Activated T-cell treated with anti-CD3 and anti-CD28 coated beads, Interleukin-2, amount 50 U/mL, for 4 hours (primary cell): ENCODE measurements at regions not wholly inside any gene's neighbourhood (a gene's known extent, or its start where the extent isn't known, plus 50 kb on each side); places are given as distances from the start of the nearest gene placed in this dataset.

Source experiments
- ATAC-seq, 2 donors: fragments of 200-7000 bp; cut with Tn5 transposase; one replicate each; pipeline ENCODE4 v1.10.0; 2021
- DNase-seq: peaks from one replicate; pipeline ENCODE4 v3.0.0-alpha.2; 2020
- H3K27me3 Mint-ChIP-seq: one replicate; pipeline ENCODE4 v1.8.0; 2021; ENCODE audit warnings: low read depth, mixed read lengths
- H3K36me3 Mint-ChIP-seq: one replicate; pipeline ENCODE4 v1.8.0; 2022; ENCODE audit warnings: mixed read lengths; ENCODE audit not compliant: insufficient read depth
- H3K4me1 Mint-ChIP-seq: one replicate; pipeline ENCODE4 v1.8.0; 2021; ENCODE audit warnings: low read depth, mixed read lengths
- H3K4me3 Mint-ChIP-seq: one replicate; pipeline ENCODE4 v1.8.0; 2021; ENCODE audit warnings: mild to moderate bottlenecking, moderate library complexity, mixed read lengths
- H3K9me3 Mint-ChIP-seq: one replicate; pipeline ENCODE4 v1.8.0; 2021; ENCODE audit warnings: mixed read lengths

DNA sequence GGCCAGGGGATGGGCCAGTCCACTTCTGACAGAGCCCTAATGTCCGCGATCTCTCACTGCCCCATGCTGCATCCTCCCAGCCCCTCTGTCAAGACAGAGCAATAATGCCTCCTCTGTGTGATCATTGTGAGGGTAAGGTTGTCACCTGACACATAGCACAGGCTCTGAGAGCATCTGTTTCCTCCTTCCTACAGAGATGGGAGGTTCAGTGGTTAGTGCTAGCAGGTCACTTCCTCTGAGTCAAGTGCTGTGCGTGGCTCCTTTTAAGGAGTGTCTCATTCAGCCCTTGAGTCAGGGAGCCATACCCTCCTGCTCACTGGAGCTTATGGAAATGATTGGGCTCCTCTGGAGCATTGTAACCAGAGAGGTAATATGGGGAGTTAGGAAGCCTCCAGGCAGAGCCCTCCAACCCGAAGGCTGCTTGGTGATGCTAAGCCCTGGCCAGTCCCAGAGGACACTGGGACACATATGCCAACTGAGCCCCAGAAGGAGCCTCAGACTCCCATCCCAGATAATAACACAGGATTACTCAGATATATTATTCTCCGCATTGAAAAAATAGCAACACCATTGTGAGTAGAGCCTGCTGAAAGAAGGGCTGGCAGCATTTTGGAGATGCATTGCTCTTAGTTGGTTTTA lies 189.0 kb downstream of the GALNT1 start:
- peak; percentile 67 to 69 for ATAC-seq
- H3K9me3 Mint-ChIP-seq, result no peaks in the 10 kb centered on the region
- peaks cover 8% of the 10 kb centered on the region for H3K27me3 Mint-ChIP-seq
- no peak for DNase-seq
- no peaks in the 10 kb centered on the region for H3K4me1 Mint-ChIP-seq
- H3K4me3 Mint-ChIP-seq, result no peak overlapping the region
- H3K36me3 Mint-ChIP-seq, result no peaks in the 10 kb centered on the region

DNA sequence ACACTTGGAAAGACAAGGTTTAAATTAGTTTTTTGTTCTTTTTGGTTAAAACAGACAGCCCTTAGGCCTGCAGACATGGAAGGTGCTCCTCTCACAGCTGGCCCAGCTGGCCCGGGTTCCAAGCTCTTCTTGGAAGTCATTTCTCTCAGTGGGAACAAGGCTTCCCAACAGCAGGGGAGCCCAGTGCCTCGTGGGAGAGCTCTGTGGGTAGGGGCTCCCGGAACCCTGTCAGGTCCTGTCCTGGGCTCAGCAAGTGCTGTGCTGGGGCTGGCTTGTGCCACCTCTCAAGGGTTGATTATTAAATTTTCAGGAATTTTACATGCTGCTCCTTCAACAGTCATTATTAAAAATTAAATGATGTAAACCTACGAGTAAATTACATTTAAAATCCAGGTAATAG lies 189.6 kb downstream of the GALNT1 start:
- Mint-ChIP-seq H3K27me3 (peaks cover 8% of the 10 kb centered on the region), H3K9me3 (no peaks in the 10 kb centered on the region), H3K4me3 (no peak overlapping the region), H3K36me3 (no peaks in the 10 kb centered on the region), H3K4me1 (no peaks in the 10 kb centered on the region)
- DNase-seq (no peak), ATAC-seq (no peak)

DNA sequence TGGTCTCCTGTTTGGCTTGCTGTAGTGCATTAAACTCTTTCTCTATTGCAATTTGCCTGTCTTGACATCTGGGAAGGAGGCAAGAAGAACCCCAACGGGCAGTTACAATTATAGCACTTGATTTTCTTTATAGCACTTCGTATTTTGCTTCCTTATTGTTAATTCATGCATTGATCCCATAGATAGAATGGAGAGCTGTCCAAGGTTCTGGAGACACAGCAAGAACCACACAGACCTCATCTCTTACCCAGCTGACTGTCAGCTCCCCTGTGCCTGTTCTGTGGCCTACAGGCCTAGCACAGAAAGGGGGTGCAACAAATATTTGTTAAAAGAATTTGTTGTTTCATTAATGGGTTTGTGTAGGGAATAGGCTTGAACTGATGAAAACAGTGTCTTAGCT lies 194.3 kb downstream of the GALNT1 start:
- Mint-ChIP-seq H3K4me3 (no peak overlapping the region), H3K4me1 (no peaks in the 10 kb centered on the region), H3K27me3 (peaks cover 10% of the 10 kb centered on the region), H3K36me3 (no peaks in the 10 kb centered on the region), H3K9me3 (no peaks in the 10 kb centered on the region)
- DNase-seq, result no peak
- ATAC-seq, result no peak

DNA sequence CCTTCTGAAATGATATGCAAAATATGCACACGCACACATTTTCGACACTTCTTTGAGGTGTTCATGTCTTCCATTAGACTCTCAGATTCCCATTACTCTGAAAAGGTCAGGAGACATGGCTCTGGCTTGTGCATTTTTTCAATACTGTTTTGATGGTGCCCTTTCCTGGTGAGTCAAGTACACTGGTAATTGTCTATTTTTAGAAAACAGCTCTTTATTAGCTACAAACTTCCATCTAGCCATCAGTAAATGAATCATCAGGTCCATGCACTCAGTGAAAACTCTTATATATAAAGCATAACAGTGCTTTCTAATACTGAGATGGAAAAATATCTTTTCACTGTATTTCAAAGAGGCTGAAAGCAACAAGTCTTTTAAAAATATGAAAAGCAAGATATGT lies 194.9 kb downstream of the GALNT1 start:
- H3K4me1 Mint-ChIP-seq, result no peaks in the 10 kb centered on the region
- ATAC-seq (no peak), DNase-seq (no peak)
- no peaks in the 10 kb centered on the region for H3K36me3 Mint-ChIP-seq
- H3K4me3 Mint-ChIP-seq, result no peak overlapping the region
- H3K27me3 Mint-ChIP-seq, result peaks cover 13% of the 10 kb centered on the region
- H3K9me3 Mint-ChIP-seq, result no peaks in the 10 kb centered on the region

DNA sequence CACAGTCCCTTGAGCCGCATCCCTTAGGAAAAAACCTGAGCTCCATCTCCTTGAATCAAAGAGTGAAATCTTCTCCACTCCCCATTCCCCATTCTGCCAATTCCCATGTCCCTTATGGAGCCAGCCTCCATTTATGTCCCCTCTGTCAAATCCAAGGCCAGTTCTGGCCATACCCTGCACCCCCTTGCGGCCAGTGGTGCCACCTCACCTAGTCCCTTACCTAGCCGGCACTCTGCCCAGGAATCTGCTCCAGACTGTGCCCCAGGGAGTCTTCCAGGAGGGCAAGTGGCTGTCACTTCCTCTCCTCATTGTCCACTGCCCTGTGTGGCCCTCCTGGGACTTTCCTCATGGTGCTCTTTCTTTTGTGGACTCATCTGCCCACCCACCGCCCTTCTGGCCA lies 195.4 kb upstream of the RMP24 start:
- no peak overlapping the region for H3K4me3 Mint-ChIP-seq
- H3K36me3 Mint-ChIP-seq, result no peaks in the 10 kb centered on the region
- no peaks in the 10 kb centered on the region for H3K4me1 Mint-ChIP-seq
- no peaks in the 10 kb centered on the region for H3K9me3 Mint-ChIP-seq
- ATAC-seq, result no peak
- H3K27me3 Mint-ChIP-seq, result peaks cover 13% of the 10 kb centered on the region
- DNase-seq, result no peak

DNA sequence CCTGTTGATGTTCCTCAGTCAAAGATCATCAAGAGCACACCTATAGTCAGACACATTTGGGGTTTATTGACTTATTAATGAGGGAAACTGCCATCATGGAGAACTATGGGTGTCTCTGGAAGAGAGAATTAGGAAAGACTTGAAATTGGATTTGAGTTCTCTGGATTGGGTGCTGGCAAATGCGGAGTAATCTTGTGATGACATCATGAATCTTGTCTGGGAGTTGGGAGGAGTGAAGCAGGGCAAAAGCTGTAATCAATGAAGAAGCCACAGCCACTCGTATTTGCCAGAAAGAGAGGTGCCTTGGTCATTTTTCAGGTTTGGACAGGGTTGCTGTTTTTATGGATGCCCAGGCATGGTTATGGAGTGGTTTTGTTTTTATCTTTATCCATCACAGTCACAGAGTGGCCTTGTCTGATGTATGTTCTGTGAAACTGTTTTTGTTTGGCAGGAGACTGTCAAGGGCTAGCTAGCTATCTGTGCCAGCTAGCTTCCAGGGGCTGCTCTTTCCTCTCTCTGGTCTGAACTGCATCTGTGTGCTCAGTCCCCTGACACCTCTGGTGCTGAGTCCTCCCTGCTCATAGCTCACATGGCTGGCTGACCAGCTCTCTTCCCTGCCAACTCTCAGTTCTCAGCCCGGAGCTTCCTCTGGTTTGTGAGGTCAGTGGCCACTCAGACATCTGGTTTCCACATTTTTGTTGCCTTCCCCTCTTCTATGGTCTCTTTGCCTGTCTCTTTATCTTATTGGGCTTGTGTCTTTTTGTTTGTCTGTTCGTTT lies 193.4 kb upstream of the RMP24 start:
- ATAC-seq (no peak), DNase-seq (no peak)
- Mint-ChIP-seq H3K4me3 (no peak overlapping the region), H3K9me3 (no peaks in the 10 kb centered on the region), H3K4me1 (no peaks in the 10 kb centered on the region), H3K27me3 (peaks cover 11% of the 10 kb centered on the region), H3K36me3 (no peaks in the 10 kb centered on the region)

DNA sequence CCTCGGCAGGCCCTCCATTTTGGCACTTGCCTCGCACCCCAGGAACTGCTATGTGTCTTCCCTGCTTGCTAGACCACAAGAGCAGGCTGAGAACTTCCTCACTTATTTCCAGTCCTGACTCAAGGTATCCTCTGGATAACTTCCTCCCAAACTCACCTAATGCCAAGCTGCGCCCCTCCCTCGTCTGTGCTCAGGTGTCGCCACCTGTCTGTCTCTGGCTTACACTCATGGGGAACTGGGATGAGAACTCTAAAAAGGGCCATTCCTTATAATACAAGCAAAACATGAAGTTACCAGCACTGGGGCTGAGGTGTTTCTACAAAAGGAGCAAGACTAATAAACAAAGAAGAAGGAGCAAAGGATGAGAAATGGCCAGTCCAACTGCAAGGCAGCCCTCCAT lies 191.5 kb upstream of the RMP24 start:
- Mint-ChIP-seq H3K4me1 (no peaks in the 10 kb centered on the region), H3K36me3 (no peaks in the 10 kb centered on the region), H3K4me3 (no peak overlapping the region), H3K27me3 (peaks cover 11% of the 10 kb centered on the region), H3K9me3 (no peaks in the 10 kb centered on the region)
- DNase-seq (no peak), ATAC-seq (no peak)

DNA sequence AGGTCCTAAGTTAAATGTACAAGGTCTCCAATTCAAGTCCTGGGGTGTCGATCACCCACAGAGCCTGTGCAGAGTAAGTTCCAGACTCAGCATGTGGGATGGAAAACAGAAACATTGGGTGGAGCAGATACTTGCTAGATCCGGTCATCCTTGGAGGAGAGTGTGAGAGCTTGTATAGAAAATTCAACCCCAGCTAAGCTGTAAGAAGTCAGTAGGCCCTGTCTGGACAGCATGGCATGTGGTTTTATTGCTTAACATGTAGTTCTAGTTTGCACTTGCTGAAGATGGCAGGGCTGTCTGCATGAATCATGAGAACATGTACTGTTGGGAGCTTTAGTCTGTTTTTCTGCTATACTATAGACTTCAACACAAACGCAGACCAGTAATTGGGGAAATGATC lies 189.6 kb upstream of the RMP24 start:
- Mint-ChIP-seq H3K36me3 (no peaks in the 10 kb centered on the region), H3K4me3 (no peak overlapping the region), H3K9me3 (no peaks in the 10 kb centered on the region), H3K4me1 (no peaks in the 10 kb centered on the region), H3K27me3 (peaks cover 9% of the 10 kb centered on the region)
- DNase-seq (no peak), ATAC-seq (no peak)

DNA sequence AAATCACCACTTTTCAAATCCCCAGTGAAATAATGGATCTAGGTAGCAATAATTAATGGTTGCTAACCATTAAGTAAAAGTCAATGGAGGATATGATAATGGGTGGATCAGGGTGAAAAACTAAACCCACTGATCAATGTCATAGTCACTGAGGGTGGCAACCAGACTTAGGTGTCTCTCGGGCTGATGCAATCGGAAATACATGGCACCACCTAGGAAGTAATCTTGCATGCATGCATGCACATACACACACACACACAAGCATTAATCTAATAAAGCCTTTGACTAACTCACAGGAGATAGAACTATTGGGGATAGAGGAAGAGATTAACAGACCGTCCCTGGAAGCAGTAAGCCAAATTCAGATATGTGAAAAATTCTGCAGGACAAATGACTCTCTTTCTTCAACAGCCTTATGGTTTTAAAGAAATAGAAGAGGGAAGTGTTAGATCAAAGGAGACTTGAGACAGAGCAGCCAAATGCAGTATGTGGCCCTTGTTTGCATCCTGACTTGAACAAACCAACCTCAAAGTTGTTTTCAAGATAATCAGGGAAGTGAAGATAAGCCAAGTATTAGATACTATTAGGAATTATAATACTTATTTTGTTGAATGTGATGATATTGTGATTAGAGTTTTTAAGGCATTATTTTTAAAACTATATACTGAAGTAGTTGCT lies 186.0 kb upstream of the RMP24 start:
- H3K4me1 Mint-ChIP-seq, result no peaks in the 10 kb centered on the region
- H3K27me3 Mint-ChIP-seq, result peaks cover 10% of the 10 kb centered on the region
- DNase-seq (no peak), ATAC-seq (no peak)
- no peaks in the 10 kb centered on the region for H3K36me3 Mint-ChIP-seq
- H3K9me3 Mint-ChIP-seq, result no peaks in the 10 kb centered on the region
- no peak overlapping the region for H3K4me3 Mint-ChIP-seq

DNA sequence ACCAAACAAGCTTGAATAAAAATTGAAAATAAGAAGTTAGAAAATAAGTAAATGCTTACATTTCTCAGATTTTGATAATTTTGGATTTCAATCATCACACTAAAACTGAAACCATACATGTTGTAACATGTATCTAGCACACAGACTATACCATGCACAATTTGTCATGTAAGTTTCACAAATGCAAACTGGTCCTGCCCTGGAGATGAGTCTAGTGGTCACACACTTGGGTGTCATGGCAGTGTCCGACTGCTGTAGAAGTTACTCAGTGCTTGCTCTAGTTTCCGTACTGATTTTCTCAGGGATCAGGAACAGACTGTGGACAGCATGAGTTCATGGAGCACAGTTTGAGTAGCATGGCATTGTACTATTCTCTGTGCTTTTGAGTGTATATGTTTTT lies 182.9 kb upstream of the RMP24 start:
- no peak overlapping the region for H3K4me3 Mint-ChIP-seq
- no peaks in the 10 kb centered on the region for H3K4me1 Mint-ChIP-seq
- no peaks in the 10 kb centered on the region for H3K36me3 Mint-ChIP-seq
- DNase-seq, result no peak
- peaks cover 15% of the 10 kb centered on the region for H3K27me3 Mint-ChIP-seq
- H3K9me3 Mint-ChIP-seq, result no peaks in the 10 kb centered on the region
- ATAC-seq, result no peak

DNA sequence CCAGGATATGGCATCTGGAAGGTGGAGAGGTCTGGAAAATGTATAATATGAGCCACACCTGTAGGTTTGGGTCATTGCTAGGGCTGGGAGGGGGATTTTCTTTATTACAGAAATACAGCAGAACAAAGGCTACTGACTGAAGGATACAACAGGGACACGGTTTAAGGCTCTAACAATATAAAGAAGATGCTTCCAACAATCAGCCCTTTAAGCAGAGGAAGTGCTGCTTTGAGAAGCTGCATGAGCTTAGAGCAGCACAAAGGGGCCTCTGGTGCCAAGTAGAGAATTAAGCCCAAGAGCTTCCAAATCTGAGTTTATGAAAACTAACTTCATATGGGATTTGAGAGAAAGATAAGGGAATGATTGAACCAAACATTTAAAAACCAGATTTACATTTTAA lies 174.5 kb upstream of the RMP24 start:
- peaks cover 4% of the 10 kb centered on the region for H3K27me3 Mint-ChIP-seq
- no peak overlapping the region for H3K4me3 Mint-ChIP-seq
- no peaks in the 10 kb centered on the region for H3K9me3 Mint-ChIP-seq
- DNase-seq (no peak), ATAC-seq (no peak)
- no peaks in the 10 kb centered on the region for H3K4me1 Mint-ChIP-seq
- H3K36me3 Mint-ChIP-seq, result no peaks in the 10 kb centered on the region

DNA sequence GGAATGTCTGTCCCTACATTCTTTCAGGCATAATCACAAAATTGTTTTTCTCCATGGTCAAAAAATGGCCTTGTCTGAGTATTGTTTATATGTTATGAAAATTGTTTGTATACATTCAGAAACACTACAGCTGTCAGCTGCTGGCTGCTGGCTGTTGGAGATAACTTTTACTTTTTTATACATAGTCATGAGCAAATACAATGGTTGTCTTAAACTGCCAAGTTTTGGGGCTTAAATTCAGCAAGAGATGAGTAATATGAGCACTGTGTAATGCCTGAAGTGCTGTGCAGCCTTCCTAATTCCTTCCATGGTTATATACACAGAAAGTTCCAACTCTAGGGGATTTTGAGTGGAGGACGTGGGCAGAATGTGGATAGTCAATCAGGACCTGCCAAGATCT lies 168.9 kb upstream of the RMP24 start:
- Mint-ChIP-seq H3K4me3 (no peak overlapping the region), H3K4me1 (no peaks in the 10 kb centered on the region), H3K27me3 (peaks cover 6% of the 10 kb centered on the region), H3K9me3 (no peaks in the 10 kb centered on the region), H3K36me3 (no peaks in the 10 kb centered on the region)
- no peak for ATAC-seq
- DNase-seq, result no peak

DNA sequence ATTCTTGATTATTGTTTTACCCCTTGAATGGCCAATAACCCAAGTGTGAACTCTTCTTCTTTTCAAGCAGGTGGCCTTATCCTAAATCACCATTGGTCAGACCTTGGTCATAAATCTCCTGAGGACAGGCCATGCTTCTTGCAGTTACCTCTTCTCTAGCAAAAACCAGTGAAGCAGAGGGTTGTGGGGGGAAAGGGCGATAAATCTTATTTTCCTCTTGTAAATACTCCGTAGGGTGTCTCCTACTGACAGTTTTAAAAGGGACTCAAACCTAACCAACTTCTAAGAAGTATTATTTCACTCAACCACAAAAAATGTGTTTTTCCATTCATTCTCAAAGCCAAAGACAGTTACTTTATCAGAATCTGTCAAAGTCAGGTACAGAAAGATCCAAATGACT lies 168.1 kb upstream of the RMP24 start:
- ATAC-seq, result no peak
- H3K36me3 Mint-ChIP-seq, result no peaks in the 10 kb centered on the region
- H3K4me3 Mint-ChIP-seq, result no peak overlapping the region
- peaks cover 10% of the 10 kb centered on the region for H3K27me3 Mint-ChIP-seq
- no peak for DNase-seq
- no peaks in the 10 kb centered on the region for H3K9me3 Mint-ChIP-seq
- peaks cover 1% of the 10 kb centered on the region for H3K4me1 Mint-ChIP-seq

DNA sequence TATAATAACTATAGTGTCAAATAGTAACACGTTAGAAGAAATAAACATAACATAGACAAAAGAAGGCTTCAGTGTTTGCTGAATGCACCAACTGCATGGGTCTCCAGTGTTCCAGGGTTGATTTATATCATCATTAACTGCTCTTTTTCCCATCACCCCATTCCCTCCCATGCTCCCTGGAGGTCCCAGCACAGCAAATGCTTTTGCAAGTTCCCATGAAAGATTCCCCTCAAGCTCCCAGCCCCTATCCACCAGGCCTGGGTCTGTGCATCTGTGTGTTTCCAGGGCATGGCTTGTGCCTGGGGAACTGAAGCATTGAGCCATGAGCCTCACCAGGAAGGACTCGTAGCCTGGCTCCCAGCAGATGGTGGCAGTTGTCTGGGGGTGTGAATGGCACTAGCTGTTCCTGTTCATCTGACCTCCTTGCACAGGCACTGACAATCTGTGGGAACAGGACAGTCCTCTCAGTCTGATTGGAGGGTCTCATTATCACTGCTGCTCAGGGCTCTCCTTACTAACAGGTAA lies 164.6 kb upstream of the RMP24 start:
- Mint-ChIP-seq H3K4me3 (no peak overlapping the region), H3K27me3 (peaks cover 15% of the 10 kb centered on the region), H3K36me3 (no peaks in the 10 kb centered on the region), H3K4me1 (peaks cover 4% of the 10 kb centered on the region), H3K9me3 (no peaks in the 10 kb centered on the region)
- DNase-seq, result no peak
- no peak for ATAC-seq

DNA sequence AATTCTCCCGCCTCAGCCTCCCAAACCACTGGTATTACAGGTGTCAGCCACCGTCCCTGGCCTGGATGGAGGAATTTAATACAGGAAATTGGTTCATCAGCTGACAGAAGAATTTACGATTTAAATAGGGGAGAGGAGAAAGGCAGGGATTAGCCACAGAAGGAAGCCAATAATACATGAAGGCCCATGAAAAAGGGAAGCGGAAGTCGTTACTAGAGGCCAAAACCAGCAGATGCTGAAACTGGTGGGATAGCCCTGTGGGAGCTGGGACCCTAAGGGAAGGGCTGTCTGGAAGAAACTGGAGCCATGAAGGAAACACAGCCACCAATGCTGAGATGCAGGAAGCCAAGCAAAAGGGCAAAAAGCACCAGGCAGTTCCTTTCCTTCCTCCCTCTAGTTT lies 163.7 kb upstream of the RMP24 start:
- H3K4me3 Mint-ChIP-seq, result no peak overlapping the region
- no peak for DNase-seq
- H3K27me3 Mint-ChIP-seq, result peaks cover 15% of the 10 kb centered on the region
- ATAC-seq, result no peak
- no peaks in the 10 kb centered on the region for H3K9me3 Mint-ChIP-seq
- H3K36me3 Mint-ChIP-seq, result no peaks in the 10 kb centered on the region
- peaks cover 4% of the 10 kb centered on the region for H3K4me1 Mint-ChIP-seq
